Astrocyte of the spinal cord (primary cell): ENCODE measurements at regions not wholly inside any gene's neighbourhood (a gene's known extent, or its start where the extent isn't known, plus 50 kb on each side); places are given as distances from the start of the nearest gene placed in this dataset.

Experiments
- DNase-seq: peaks from one replicate; pipeline ENCODE4 v3.0.0; 2011; ENCODE audit warnings: low read depth, low spot score
- H3K4me3 ChIP-seq: 2 replicates; pipeline ENCODE4 v1.5.1; 2011; ENCODE audit warnings: low read depth, mild to moderate bottlenecking, low read length, moderate library complexity
- CTCF ChIP-seq: IDR thresholded peaks from 2 replicates; pipeline ENCODE4 v1.5.1; 2012; ENCODE audit warnings: low read depth, mild to moderate bottlenecking, low read length, inconsistent platforms
- in situ Hi-C: cut with HindIII; loops from 2 replicates; pipeline ENCODE4 v1.10.0; 2017; ENCODE audit warnings: low sequenced_read_pairs

GRCh38 chr1:217004776-217005436, 281.7 kb upstream of the ESRRG start:
- TF ChIP-seq CTCF = no peak
- H3K4me3 ChIP-seq = no peak overlapping the region
- in situ Hi-C loops = no loop called here
- DNase-seq = no peak

GRCh38 chr1:217003355-217003754, 280.1 kb upstream of the ESRRG start:
- no peak for TF ChIP-seq CTCF
- in situ Hi-C loops = no loop called here

GRCh38 chr1:216997831-216998230, 274.6 kb upstream of the ESRRG start:
- in situ Hi-C loops = no loop called here
- no peak for TF ChIP-seq CTCF
- no peak for DNase-seq
- H3K4me3 ChIP-seq = no peak overlapping the region

More at GRCh38 chr1:217003355-217003754, 280.1 kb upstream of the ESRRG start:
- H3K4me3 ChIP-seq = no peak overlapping the region
- no peak for DNase-seq

GRCh38 chr1:216997069-216997468, 273.8 kb upstream of the ESRRG start:
- H3K4me3 ChIP-seq = no peak overlapping the region
- in situ Hi-C loops = no loop called here
- no peak for DNase-seq
- no peak for TF ChIP-seq CTCF

GRCh38 chr1:216984536-216984935, 261.3 kb upstream of the ESRRG start:
- DNase-seq = no peak
- no peak for TF ChIP-seq CTCF
- H3K4me3 ChIP-seq = no peak overlapping the region
- in situ Hi-C loops = no loop called here

GRCh38 chr1:216983823-216984222, 260.6 kb upstream of the ESRRG start:
- no peak overlapping the region for H3K4me3 ChIP-seq
- DNase-seq = no peak
- in situ Hi-C loops = no loop called here
- TF ChIP-seq CTCF = no peak
